Heart right ventricle (tissue), 16 donors: ENCODE measurements at regions not wholly inside any gene's neighbourhood (a gene's known extent, or its start where the extent isn't known, plus 50 kb on each side); places are given as distances from the start of the nearest gene placed in this dataset.
"Not testable (repeated sequence)": the region's sequence is repeated elsewhere in the genome, so short reads cannot be mapped to it uniquely, and the experiment has no call there.

Experiments
- ATAC-seq, 8 donors: fragments of 200-7000 bp; cut with Tn5 transposase; one replicate each; pipeline ENCODE4 v1.9.1; 2020; ENCODE audit warnings: mild to moderate bottlenecking in 8 of 8, moderate library complexity in 8 of 8, moderate number of reproducible peaks in 1 of 8
- DNase-seq, 2 donors: peaks; one replicate each; pipeline ENCODE4 v3.0.0-alpha.2; 2020
- H3K27ac ChIP-seq, 10 donors: fragments of 200-600 bp; sonication (generic) in 2 of 10; one replicate each; pipeline versions ENCODE4 v1.5.0 to v1.8.0; 2020 to 2022; ENCODE audit warnings: mild to moderate bottlenecking in 3 of 10
- H3K27me3 ChIP-seq, 7 donors: fragments of 200-600 bp; one replicate each; pipeline ENCODE4 v1.8.0; 2021 to 2022; ENCODE audit warnings: mild to moderate bottlenecking in 2 of 7
- H3K36me3 ChIP-seq, 9 donors: fragments of 200-600 bp; sonication (generic) in 1 of 9; one replicate each; pipeline versions ENCODE4 v1.5.0 to v1.8.0; 2020 to 2022; ENCODE audit warnings: mild to moderate bottlenecking in 2 of 9
- H3K4me1 ChIP-seq, 9 donors: fragments of 200-600 bp; sonication (generic) in 1 of 9; one replicate each; pipeline versions ENCODE4 v1.5.0 to v1.8.0; 2020 to 2022; ENCODE audit warnings: mild to moderate bottlenecking in 4 of 9
- H3K4me3 ChIP-seq, 10 donors: fragments of 200-600 bp; sonication (generic) in 2 of 10; one replicate each; pipeline versions ENCODE4 v1.5.0 to v1.8.0; 2020 to 2022; ENCODE audit warnings: mild to moderate bottlenecking in 7 of 10, moderate library complexity in 2 of 10
- H3K9me3 ChIP-seq, 11 donors: fragments of 200-600 bp in 10 of 11; sonication (generic) in 2 of 11; one replicate each; pipeline versions ENCODE4 v1.5.0 to v1.8.0; 2013 to 2022; ENCODE audit warnings: mild to moderate bottlenecking in 2 of 11, control low read depth in 1 of 11, moderate library complexity in 1 of 11
- WGBS, 2 donors: extraction: QIAGEN DNeasy Blood & Tissue Kit; methylation state at CpG; one replicate each; pipeline ENCODE4 v1.1.7; 2013; ENCODE audit warnings: inconsistent platforms in 1 of 2; 5-methylcytosine and 5-hydroxymethylcytosine counted together
- intact Hi-C, 10 donors: fragments of 100-400 bp; cut with DNase I; formaldehyde crosslinking; loops; one replicate each; pipeline versions ENCODE4 v1.11.1 to v1.14.2; 2022
- TF ChIP-seq, protein P1 (sequence below), 9 donors: fragments of 200-600 bp; sonication (generic) in 2 of 9; IDR thresholded peaks; one replicate each; pipeline versions ENCODE4 v1.5.0 to v1.8.0; 2021 to 2022; ENCODE audit warnings: antibody characterized with exemption in 9 of 9, mild to moderate bottlenecking in 5 of 9, moderate library complexity in 1 of 9
- donor health status: Arrhythmogenic right ventricular cardiomyopathy.
- donor health status: ischemic (EF 13 %, LVEDD 7.1; RV severe dilation, severe dysfunction).
- donor health status: healthy with polysubstance abuse.
- donor health status: DM: no; HTN: yes; CAD: no.
- donor health status: DM: no; HTN: no; CAD: no.
- donor health status: ischemic (EF 25% LVEDD 6.9; RV normal size, moderate dysfunction).
- donor health status: ischemic (EF 25% LVEDD 5.7; RV mildly dilated, moderate dysfunction).
- donor health status: healthy.
- donor health status: DM: yes; HTN: yes; CAD: no.
- donor health status: Ischemic cardiomyopathy.
- donor health status: ischemic (EF 35%, LVEDD 5.7; RV mildly dilated, moderate dysfunction).
- donor health status: nonischemic (EF 11% LVEDD 7.7; RV severe dilation, severe dysfunction).
- donor health status: DM: yes; HTN: yes; CAD: no.
- donor health status: PGD.
- donor health status: ischemic (EF 29% LVEDD 5.4; RV normal size, mild dysfunction).
- donor health status: nonischemic (EF 23%, LVEDD 6.1; RV moderate dilation, normal function).

DNA sequence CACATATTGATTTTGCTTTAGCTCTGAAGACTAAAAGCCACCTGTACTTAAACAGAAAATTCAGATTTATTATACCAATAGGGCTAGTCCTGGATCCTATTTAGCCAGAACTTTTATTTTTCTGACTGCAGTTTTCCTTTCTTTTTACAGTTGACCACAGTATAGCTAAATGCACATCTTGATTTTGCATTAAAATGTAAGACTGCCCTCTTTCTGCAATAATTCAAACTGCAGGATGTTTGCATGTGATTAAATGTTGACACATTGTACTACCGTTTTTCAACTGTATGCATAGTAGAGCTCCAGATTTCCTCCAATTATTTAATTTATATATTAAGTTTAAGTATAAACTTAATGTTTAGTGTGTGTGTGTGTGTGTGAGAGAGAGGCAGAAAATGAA is 1262.9 kb downstream of the SUCLG1 start:
- Histone ChIP-seq H3K4me3 (no peak overlapping the region), H3K27ac (no peak overlapping the region), H3K4me1 (peaks cover 0 to 5% (median 0%) of the 10 kb centered on the region in 9 donors), H3K36me3 (no peaks in the 10 kb centered on the region), H3K27me3 (no peaks in the 10 kb centered on the region), H3K9me3 (no peaks in the 10 kb centered on the region)
- TF ChIP-seq, protein P1, sequence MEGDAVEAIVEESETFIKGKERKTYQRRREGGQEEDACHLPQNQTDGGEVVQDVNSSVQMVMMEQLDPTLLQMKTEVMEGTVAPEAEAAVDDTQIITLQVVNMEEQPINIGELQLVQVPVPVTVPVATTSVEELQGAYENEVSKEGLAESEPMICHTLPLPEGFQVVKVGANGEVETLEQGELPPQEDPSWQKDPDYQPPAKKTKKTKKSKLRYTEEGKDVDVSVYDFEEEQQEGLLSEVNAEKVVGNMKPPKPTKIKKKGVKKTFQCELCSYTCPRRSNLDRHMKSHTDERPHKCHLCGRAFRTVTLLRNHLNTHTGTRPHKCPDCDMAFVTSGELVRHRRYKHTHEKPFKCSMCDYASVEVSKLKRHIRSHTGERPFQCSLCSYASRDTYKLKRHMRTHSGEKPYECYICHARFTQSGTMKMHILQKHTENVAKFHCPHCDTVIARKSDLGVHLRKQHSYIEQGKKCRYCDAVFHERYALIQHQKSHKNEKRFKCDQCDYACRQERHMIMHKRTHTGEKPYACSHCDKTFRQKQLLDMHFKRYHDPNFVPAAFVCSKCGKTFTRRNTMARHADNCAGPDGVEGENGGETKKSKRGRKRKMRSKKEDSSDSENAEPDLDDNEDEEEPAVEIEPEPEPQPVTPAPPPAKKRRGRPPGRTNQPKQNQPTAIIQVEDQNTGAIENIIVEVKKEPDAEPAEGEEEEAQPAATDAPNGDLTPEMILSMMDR (IDR thresholded peaks at IDR 0.05): peak; percentile 38 to 80 (median 69)
- 0% methylated on average over 1 of the region's 1 CpG for WGBS, 2 donors
- DNase-seq: no peak
- intact Hi-C loops: no loop called here
- ATAC-seq: peak in 4 of 8 donors; percentile 44 to 59 (median 52)

DNA sequence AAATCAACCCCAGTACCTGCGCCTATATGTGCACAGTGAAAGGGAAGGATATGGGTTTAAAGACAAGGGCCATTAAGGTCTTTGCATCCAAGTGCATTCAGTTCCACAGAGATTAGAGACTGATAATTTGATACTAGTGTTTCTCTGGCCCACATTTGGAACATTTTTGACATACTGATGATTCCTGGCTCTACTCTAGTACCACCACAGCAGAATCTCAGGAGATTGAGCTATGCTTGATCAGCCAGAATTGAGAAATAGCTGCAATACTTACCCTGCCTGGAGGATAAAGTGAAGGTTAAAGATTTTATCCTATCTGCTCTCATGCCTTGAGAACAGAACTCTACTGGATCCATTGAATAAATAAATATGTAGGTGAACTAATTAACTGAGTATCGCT is 1267.8 kb downstream of the SUCLG1 start:
- H3K4me1 ChIP-seq: peaks cover 0 to 5% (median 0%) of the 10 kb centered on the region in 9 donors
- peaks cover 0 to 3% (median 0%) of the 10 kb centered on the region in 11 donors for H3K9me3 ChIP-seq
- intact Hi-C loops: no loop called here
- WGBS, 2 donors: 97 to 98% methylated on average over 2 of the region's 2 CpGs
- no peak for ATAC-seq
- H3K36me3 ChIP-seq: no peaks in the 10 kb centered on the region
- H3K27ac ChIP-seq: no peak overlapping the region
- no peaks in the 10 kb centered on the region for H3K27me3 ChIP-seq
- TF ChIP-seq, protein P1 (IDR thresholded peaks at IDR 0.05): no peak
- no peak overlapping the region for H3K4me3 ChIP-seq
- no peak for DNase-seq

GRCh38 chr2:83186105-83186760 is 1272.8 kb downstream of the SUCLG1 start:
- peaks cover 0 to 9% (median 0%) of the 10 kb centered on the region in 9 donors for H3K4me1 ChIP-seq
- no peaks in the 10 kb centered on the region for H3K36me3 ChIP-seq
- peaks cover 0 to 3% (median 0%) of the 10 kb centered on the region in 11 donors for H3K9me3 ChIP-seq
- 61 to 68% methylated on average over 8 of the region's 8 CpGs for WGBS, 2 donors
- peak overlapping the region in 4 of 10 donors; percentile 51 to 65 (median 60) for H3K27ac ChIP-seq
- H3K27me3 ChIP-seq: no peaks in the 10 kb centered on the region
- H3K4me3 ChIP-seq: no peak overlapping the region
- ATAC-seq (peak in 6 of 8 donors; percentile 42 to 85 (median 56)), DNase-seq (peak in 1 of 2 donors; percentile 6)
- TF ChIP-seq, protein P1 (IDR thresholded peaks at IDR 0.05): no peak
- intact Hi-C loops: no loop called here

GRCh38 chr2:83180862-83181530 is 1278.1 kb downstream of the SUCLG1 start:
- intact Hi-C loops, H3K27me3 ChIP-seq, H3K9me3 ChIP-seq, H3K36me3 ChIP-seq, H3K4me1 ChIP-seq, H3K4me3 ChIP-seq, H3K27ac ChIP-seq, DNase-seq, ATAC-seq: not testable (repeated sequence)
- WGBS, 2 donors: 95 to 97% methylated on average over 32 to 34 of the region's 34 CpGs

GRCh38 chr2:83176539-83176938 is 1282.5 kb downstream of the SUCLG1 start:
- intact Hi-C loops: no loop called here
- TF ChIP-seq, protein P1 (IDR thresholded peaks at IDR 0.05): no peak
- Histone ChIP-seq H3K4me3 (no peak overlapping the region), H3K9me3 (no peaks in the 10 kb centered on the region), H3K4me1 (no peaks in the 10 kb centered on the region), H3K36me3 (no peaks in the 10 kb centered on the region), H3K27me3 (no peaks in the 10 kb centered on the region), H3K27ac (no peak overlapping the region)
- no peak for ATAC-seq
- DNase-seq: no peak
- 91 to 93% methylated on average over 2 of the region's 2 CpGs for WGBS, 2 donors
